HG03439 (cell line): ENCODE measurements at regions not wholly inside any gene's neighbourhood (a gene's known extent, or its start where the extent isn't known, plus 50 kb on each side); places are given as distances from the start of the nearest gene placed in this dataset.
A peak's percentile ranks its signal among the peaks of the same experiment; 100 is the strongest.
"Not testable (repeated sequence)": the region's sequence is repeated elsewhere in the genome, so short reads cannot be mapped to it uniquely, and the experiment has no call there.

Experiments used
- ATAC-seq: cut with Tn5 transposase; IDR thresholded peaks from one replicate; pipeline ENCODE4 v1.9.1; 2021; ENCODE audit warnings: mild to moderate bottlenecking, moderate library complexity; ENCODE audit not compliant: unreplicated experiment

GRCh38 chr2:107093426-107093957, 207.5 kb upstream of the ST6GAL2 start:
- ATAC-seq, result no peak

GRCh38 chr2:107094450-107094986, 208.6 kb upstream of the ST6GAL2 start:
- no peak for ATAC-seq

GRCh38 chr2:107102176-107102575, 216.2 kb upstream of the ST6GAL2 start:
- ATAC-seq, result no peak

GRCh38 chr2:107107351-107107750, 221.4 kb upstream of the ST6GAL2 start:
- no peak for ATAC-seq

- ATAC-seq, result no peak
Observed at GRCh38 chr2:107108556-107108955, 222.6 kb upstream of the ST6GAL2 start.

- no peak for ATAC-seq
Observed at GRCh38 chr2:107111623-107112022, 225.7 kb upstream of the ST6GAL2 start.

- ATAC-seq, result no peak
Observed at GRCh38 chr2:107112561-107112960, 226.6 kb upstream of the ST6GAL2 start.

GRCh38 chr2:107128381-107128780, 242.4 kb upstream of the ST6GAL2 start:
- no peak for ATAC-seq

- peak; percentile 63 for ATAC-seq
Observed at GRCh38 chr2:107132070-107132469, 246.1 kb upstream of the ST6GAL2 start.

GRCh38 chr2:107132746-107133145, 246.8 kb upstream of the ST6GAL2 start:
- ATAC-seq, result no peak

GRCh38 chr2:107133412-107133811, 247.4 kb upstream of the ST6GAL2 start:
- no peak for ATAC-seq

GRCh38 chr2:107136733-107137132, 250.8 kb upstream of the ST6GAL2 start:
- no peak for ATAC-seq

- no peak for ATAC-seq
Observed at GRCh38 chr2:107137706-107138105, 251.7 kb upstream of the ST6GAL2 start.

- ATAC-seq, result no peak
Observed at GRCh38 chr2:107146181-107146580, 260.2 kb upstream of the ST6GAL2 start.

GRCh38 chr2:107146645-107147044, 260.7 kb upstream of the ST6GAL2 start:
- ATAC-seq, result not testable (repeated sequence)

GRCh38 chr2:107148055-107148454, 262.1 kb upstream of the ST6GAL2 start:
- no peak for ATAC-seq

GRCh38 chr2:107148496-107148895, 262.5 kb upstream of the ST6GAL2 start:
- no peak for ATAC-seq

GRCh38 chr2:107160640-107161239, 274.8 kb upstream of the ST6GAL2 start:
- no peak for ATAC-seq

GRCh38 chr2:107168141-107168540, 282.2 kb upstream of the ST6GAL2 start:
- ATAC-seq, result no peak

- ATAC-seq, result no peak
Observed at GRCh38 chr2:107174171-107174570, 288.2 kb upstream of the ST6GAL2 start.

- ATAC-seq, result no peak
Observed at GRCh38 chr2:107182981-107183380, 297.0 kb upstream of the ST6GAL2 start.

- no peak for ATAC-seq
Observed at GRCh38 chr2:107187870-107188269, 301.9 kb upstream of the ST6GAL2 start.

- no peak for ATAC-seq
Observed at GRCh38 chr2:107195631-107196030, 309.7 kb upstream of the ST6GAL2 start.
